A673 (cell line): ENCODE measurements at regions not wholly inside any gene's neighbourhood (a gene's known extent, or its start where the extent isn't known, plus 50 kb on each side); places are given as distances from the start of the nearest gene placed in this dataset.

Experiments used
- CTCF ChIP-seq: fragments of 300-800, 200-600 bp; sonication (generic); conservative IDR thresholded peaks from 2 replicates; pipeline ENCODE4 v1.5.1; 2017; ENCODE audit warnings: low read depth, mild to moderate bottlenecking, antibody characterized with exemption, low read length, moderate library complexity, mixed read lengths
- EZH2 ChIP-seq: fragments of 200-600 bp; sonication (generic); IDR thresholded peaks from 2 replicates; pipeline ENCODE4 v1.6.1; 2017; ENCODE audit warnings: borderline replicate concordance, low read depth, mild to moderate bottlenecking, mixed read lengths, antibody characterized with exemption, low read length; ENCODE audit not compliant: poor library complexity, severe bottlenecking

- TF ChIP-seq CTCF (no peak), EZH2 (no peak)
These were observed 1080.8 kb downstream of the BRD1 start for GRCh38 chr22:48746789-48747425.
